Endodermal cell (in vitro differentiated cells): ENCODE measurements at regions not wholly inside any gene's neighbourhood (a gene's known extent, or its start where the extent isn't known, plus 50 kb on each side); places are given as distances from the start of the nearest gene placed in this dataset.

Source experiments
- DNase-seq: peaks from one replicate; pipeline ENCODE4 v3.0.0-alpha.2; 2017
- H3K27ac ChIP-seq: 2 replicates; pipeline ENCODE4 v1.5.1; 2013; ENCODE audit warnings: mild to moderate bottlenecking, low read depth, low read length, moderate library complexity
- H3K27me3 ChIP-seq: 2 replicates; pipeline ENCODE4 v1.6.1; 2013; ENCODE audit warnings: mild to moderate bottlenecking, low read length, moderate library complexity; ENCODE audit not compliant: insufficient read depth, control insufficient read depth, poor library complexity, severe bottlenecking
- H3K36me3 ChIP-seq: 2 replicates; pipeline ENCODE4 v1.7.0; 2013; ENCODE audit warnings: mild to moderate bottlenecking, low read length, moderate library complexity; ENCODE audit not compliant: control insufficient read depth, insufficient read depth
- H3K4me1 ChIP-seq: one replicate; pipeline ENCODE4 v1.7.0; 2013; ENCODE audit warnings: low read length; ENCODE audit not compliant: control insufficient read depth, insufficient read depth
- H3K4me3 ChIP-seq: 2 replicates; pipeline ENCODE4 v1.5.1; 2013; ENCODE audit warnings: mild to moderate bottlenecking, low read length, moderate library complexity
- H3K9ac ChIP-seq: 2 replicates; pipeline ENCODE4 v1.6.1; 2013; ENCODE audit warnings: mild to moderate bottlenecking, low read length, moderate library complexity; ENCODE audit not compliant: poor library complexity, severe bottlenecking; ENCODE audit errors: extremely low read depth
- H3K9me3 ChIP-seq: 2 replicates; pipeline ENCODE4 v1.6.1; 2013; ENCODE audit warnings: mild to moderate bottlenecking, low read length, moderate library complexity; ENCODE audit not compliant: control insufficient read depth
- H3K27ac Mint-ChIP-seq: 2 replicates; pipeline ENCODE4 v1.8.0; 2020; ENCODE audit warnings: mixed read lengths
- H3K27me3 Mint-ChIP-seq: 2 replicates; pipeline ENCODE4 v1.8.0; 2021; ENCODE audit warnings: mild to moderate bottlenecking, mixed read lengths; ENCODE audit not compliant: insufficient read depth
- H3K36me3 Mint-ChIP-seq: 2 replicates; pipeline ENCODE4 v1.8.0; 2020; ENCODE audit warnings: low read depth, mixed read lengths
- H3K4me1 Mint-ChIP-seq: 2 replicates; pipeline ENCODE4 v1.8.0; 2020; ENCODE audit warnings: mixed read lengths
- H3K4me3 Mint-ChIP-seq: 2 replicates; pipeline ENCODE4 v1.8.0; 2020; ENCODE audit warnings: mild to moderate bottlenecking, moderate library complexity, mixed read lengths
- H3K9me3 Mint-ChIP-seq: 2 replicates; pipeline ENCODE4 v1.8.0; 2020; ENCODE audit warnings: mild to moderate bottlenecking, mixed read lengths
- CTCF ChIP-seq: fragments of 200-600 bp; sonication (generic); conservative IDR thresholded peaks from 2 replicates; pipeline ENCODE4 v1.5.0; 2021; ENCODE audit warnings: antibody characterized with exemption, mild to moderate bottlenecking
- WGBS, 2 experiments: methylation state at CpG; one replicate each; pipeline versions ENCODE4 v1.1.5 to v1.1.7; 2013; ENCODE audit warnings: missing lambda C conversion rate in 2 of 2, mixed read lengths in 1 of 2; ENCODE audit not compliant: insufficient coverage in 1 of 2, insufficient read length in 1 of 2; 5-methylcytosine and 5-hydroxymethylcytosine counted together

GRCh38 chr7:93817004-93817403, 73.5 kb downstream of the TFPI2 start:
- Histone ChIP-seq H3K27me3 (no peaks in the 10 kb centered on the region), H3K4me3 (no peak overlapping the region), H3K27ac (peak overlapping the region; percentile 75), H3K9me3 (no peaks in the 10 kb centered on the region), H3K36me3 (no peaks in the 10 kb centered on the region), H3K4me1 (no peaks in the 10 kb centered on the region), H3K9ac (no peak overlapping the region)
- no peak for DNase-seq
- no peaks in the 10 kb centered on the region for H3K9me3 Mint-ChIP-seq
- peaks cover 6% of the 10 kb centered on the region for H3K4me1 Mint-ChIP-seq
- no peak overlapping the region for H3K4me3 Mint-ChIP-seq
- H3K36me3 Mint-ChIP-seq: no peaks in the 10 kb centered on the region
- TF ChIP-seq CTCF: no peak
- no peak overlapping the region for H3K27ac Mint-ChIP-seq
- no peaks in the 10 kb centered on the region for H3K27me3 Mint-ChIP-seq

GRCh38 chr7:93813514-93813913, 77.0 kb downstream of the TFPI2 start:
- no peaks in the 10 kb centered on the region for H3K27me3 Mint-ChIP-seq
- no peaks in the 10 kb centered on the region for H3K36me3 Mint-ChIP-seq
- no peaks in the 10 kb centered on the region for H3K36me3 ChIP-seq
- H3K27me3 ChIP-seq: no peaks in the 10 kb centered on the region
- no peaks in the 10 kb centered on the region for H3K4me1 Mint-ChIP-seq
- TF ChIP-seq CTCF: no peak
- H3K9me3 ChIP-seq: no peaks in the 10 kb centered on the region
- H3K4me3 ChIP-seq: no peak overlapping the region
- H3K4me3 Mint-ChIP-seq: no peak overlapping the region
- no peaks in the 10 kb centered on the region for H3K4me1 ChIP-seq
- WGBS, 2 experiments: 83 to 92% methylated on average over 1 of the region's 1 CpG
- H3K9me3 Mint-ChIP-seq: no peaks in the 10 kb centered on the region
- no peak overlapping the region for H3K27ac Mint-ChIP-seq
- H3K9ac ChIP-seq: no peak overlapping the region
- no peak overlapping the region for H3K27ac ChIP-seq
- DNase-seq: no peak

GRCh38 chr7:93812061-93812460, 78.5 kb downstream of the TFPI2 start:
- peaks cover 13% of the 10 kb centered on the region for H3K36me3 Mint-ChIP-seq
- no peaks in the 10 kb centered on the region for H3K4me1 Mint-ChIP-seq
- DNase-seq: no peak
- Histone ChIP-seq H3K9ac (no peak overlapping the region), H3K4me1 (no peaks in the 10 kb centered on the region), H3K4me3 (no peak overlapping the region), H3K27me3 (no peaks in the 10 kb centered on the region), H3K27ac (no peak overlapping the region), H3K36me3 (no peaks in the 10 kb centered on the region), H3K9me3 (no peaks in the 10 kb centered on the region)
- H3K4me3 Mint-ChIP-seq: no peak overlapping the region
- no peaks in the 10 kb centered on the region for H3K27me3 Mint-ChIP-seq
- TF ChIP-seq CTCF: no peak
- H3K27ac Mint-ChIP-seq: no peak overlapping the region
- no peaks in the 10 kb centered on the region for H3K9me3 Mint-ChIP-seq
- 98 to 100% methylated on average over 4 of the region's 4 CpGs for WGBS, 2 experiments
